ENCODE measurements at regions not wholly inside any gene's neighbourhood (a gene's known extent, or its start where the extent isn't known, plus 50 kb on each side); places are given as distances from the start of the nearest gene placed in this dataset.

GRCh38 chr2:129314120-129314519, 665.3 kb upstream of the RAB6C start:
- Histone ChIP-seq H3K27ac (no peak overlapping the region), H3K9me3 (no peaks in the 10 kb centered on the region), H3K36me3 (no peaks in the 10 kb centered on the region), H3K4me1 (replicated peaks) (no peaks in the 10 kb centered on the region), H3K4me3 (no peak overlapping the region), H3K27me3 (replicated peaks; ENCODE audit: insufficient read depth) (no peaks in the 10 kb centered on the region)
- intact Hi-C loops (cut with DNase I): no loop called here
- 93% methylated on average over 9 of the region's 9 CpGs for WGBS
- TF ChIP-seq CTCF (IDR thresholded peaks at IDR 0.05) (no peak), POLR2A (IDR thresholded peaks at IDR 0.05) (no peak), POLR2AphosphoS5 (IDR thresholded peaks at IDR 0.05) (no peak)
- DNase-seq (ENCODE audit: low spot score): no peak

- no peaks in the 10 kb centered on the region for H3K36me3 ChIP-seq
- no peaks in the 10 kb centered on the region for H3K9me3 ChIP-seq
- TF ChIP-seq POLR2AphosphoS5 (IDR thresholded peaks at IDR 0.05) (no peak), POLR2A (IDR thresholded peaks at IDR 0.05) (no peak), CTCF (IDR thresholded peaks at IDR 0.05) (no peak)
- H3K27me3 ChIP-seq (replicated peaks; ENCODE audit: insufficient read depth): no peaks in the 10 kb centered on the region
- no peaks in the 10 kb centered on the region for H3K4me1 ChIP-seq (replicated peaks)
- no peak for DNase-seq (ENCODE audit: low spot score)
- WGBS: 84% methylated on average over 27 of the region's 27 CpGs
- intact Hi-C loops (cut with DNase I): no loop called here
- no peak overlapping the region for H3K27ac ChIP-seq
- H3K4me3 ChIP-seq: no peak overlapping the region
Measured at GRCh38 chr2:129318581-129319421, 660.7 kb upstream of the RAB6C start.

- 92% methylated on average over 7 of the region's 7 CpGs for whole genome bisulfite sequencing
- no peaks in the 10 kb centered on the region for H3K27me3 ChIP-seq (replicated peaks; ENCODE audit: insufficient read depth)
- no peaks in the 10 kb centered on the region for H3K9me3 ChIP-seq
- H3K36me3 ChIP-seq: no peaks in the 10 kb centered on the region
- DNase-seq (ENCODE audit: low spot score): no peak
- H3K4me1 ChIP-seq (replicated peaks): no peaks in the 10 kb centered on the region
- intact Hi-C loops (cut with DNase I): no loop called here
- TF ChIP-seq POLR2AphosphoS5 (IDR thresholded peaks at IDR 0.05) (no peak), CTCF (IDR thresholded peaks at IDR 0.05) (no peak), POLR2A (IDR thresholded peaks at IDR 0.05) (no peak)
- no peak overlapping the region for H3K27ac ChIP-seq
- H3K4me3 ChIP-seq: no peak overlapping the region
Measured at GRCh38 chr2:129319422-129319717, 660.1 kb upstream of the RAB6C start.

GRCh38 chr2:129320288-129320687, 659.2 kb upstream of the RAB6C start:
- Histone ChIP-seq H3K27me3 (replicated peaks; ENCODE audit: insufficient read depth) (no peaks in the 10 kb centered on the region), H3K36me3 (no peaks in the 10 kb centered on the region), H3K27ac (no peak overlapping the region), H3K4me3 (no peak overlapping the region), H3K4me1 (replicated peaks) (no peaks in the 10 kb centered on the region), H3K9me3 (no peaks in the 10 kb centered on the region)
- intact Hi-C loops (cut with DNase I): no loop called here
- TF ChIP-seq CTCF (IDR thresholded peaks at IDR 0.05): no peak
- TF ChIP-seq POLR2A (IDR thresholded peaks at IDR 0.05): no peak
- DNase-seq (ENCODE audit: low spot score): no peak
- WGBS: 96% methylated on average over 4 of the region's 4 CpGs

GRCh38 chr2:129324349-129324748, 655.1 kb upstream of the RAB6C start:
- TF ChIP-seq POLR2AphosphoS5 (IDR thresholded peaks at IDR 0.05) (no peak), CTCF (IDR thresholded peaks at IDR 0.05) (no peak), POLR2A (IDR thresholded peaks at IDR 0.05) (no peak)
- H3K9me3 ChIP-seq: no peaks in the 10 kb centered on the region
- DNase-seq (ENCODE audit: low spot score): no peak
- intact Hi-C loops (cut with DNase I): no loop called here
- no peaks in the 10 kb centered on the region for H3K36me3 ChIP-seq
- H3K27ac ChIP-seq: no peak overlapping the region
- no peaks in the 10 kb centered on the region for H3K27me3 ChIP-seq (replicated peaks; ENCODE audit: insufficient read depth)
- no peak overlapping the region for H3K4me3 ChIP-seq
- 86% methylated on average over 2 of the region's 2 CpGs for WGBS
- no peaks in the 10 kb centered on the region for H3K4me1 ChIP-seq (replicated peaks)

All from prostate gland (tissue), 2 donors.